Cardiac fibroblast (primary cell): ENCODE measurements at regions not wholly inside any gene's neighbourhood (a gene's known extent, or its start where the extent isn't known, plus 50 kb on each side); places are given as distances from the start of the nearest gene placed in this dataset.
A peak's percentile ranks its signal among the peaks of the same experiment; 100 is the strongest.

Source experiments
- DNase-seq, 2 donors: peaks; one replicate each; pipeline versions ENCODE4 v3.0.0 to v3.0.0-alpha.2; 2010; ENCODE audit warnings: low read depth in 2 of 2
- H3K4me3 ChIP-seq, 2 donors: replicated peaks in 1 of 2; 1 replicate in 1 of 2; 2 replicates in 1 of 2; pipeline ENCODE4 v1.5.1; 2011; ENCODE audit warnings: low read depth in 2 of 2, low read length in 2 of 2, mild to moderate bottlenecking in 2 of 2, moderate library complexity in 1 of 2
- TF ChIP-seq, protein P1 (sequence below): IDR thresholded peaks from one replicate; pipeline ENCODE4 v1.5.1; 2011; ENCODE audit warnings: low read depth, mild to moderate bottlenecking, low read length, inconsistent platforms

DNA sequence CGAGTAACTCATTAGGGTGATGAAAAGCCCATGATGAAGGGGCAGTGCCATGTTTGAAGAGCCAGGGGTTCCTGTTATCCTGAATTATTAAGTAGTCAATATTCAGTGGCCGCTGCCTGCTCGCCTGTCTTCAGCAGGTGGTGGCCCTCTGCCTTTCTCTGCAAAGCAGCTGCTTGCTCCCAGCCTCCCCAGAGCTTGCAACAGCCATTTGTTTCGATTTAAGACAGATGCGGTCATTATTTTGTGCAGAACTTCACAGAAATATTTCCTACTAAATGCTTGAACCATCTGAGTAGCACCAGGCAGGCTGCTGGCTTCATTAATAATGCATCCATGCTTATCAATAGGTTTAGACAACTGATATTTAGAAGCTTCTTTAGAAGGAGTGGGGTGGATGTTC is 104.3 kb upstream of the TTC29 start:
- H3K4me3 ChIP-seq = no peak overlapping the region
- TF ChIP-seq, protein P1, sequence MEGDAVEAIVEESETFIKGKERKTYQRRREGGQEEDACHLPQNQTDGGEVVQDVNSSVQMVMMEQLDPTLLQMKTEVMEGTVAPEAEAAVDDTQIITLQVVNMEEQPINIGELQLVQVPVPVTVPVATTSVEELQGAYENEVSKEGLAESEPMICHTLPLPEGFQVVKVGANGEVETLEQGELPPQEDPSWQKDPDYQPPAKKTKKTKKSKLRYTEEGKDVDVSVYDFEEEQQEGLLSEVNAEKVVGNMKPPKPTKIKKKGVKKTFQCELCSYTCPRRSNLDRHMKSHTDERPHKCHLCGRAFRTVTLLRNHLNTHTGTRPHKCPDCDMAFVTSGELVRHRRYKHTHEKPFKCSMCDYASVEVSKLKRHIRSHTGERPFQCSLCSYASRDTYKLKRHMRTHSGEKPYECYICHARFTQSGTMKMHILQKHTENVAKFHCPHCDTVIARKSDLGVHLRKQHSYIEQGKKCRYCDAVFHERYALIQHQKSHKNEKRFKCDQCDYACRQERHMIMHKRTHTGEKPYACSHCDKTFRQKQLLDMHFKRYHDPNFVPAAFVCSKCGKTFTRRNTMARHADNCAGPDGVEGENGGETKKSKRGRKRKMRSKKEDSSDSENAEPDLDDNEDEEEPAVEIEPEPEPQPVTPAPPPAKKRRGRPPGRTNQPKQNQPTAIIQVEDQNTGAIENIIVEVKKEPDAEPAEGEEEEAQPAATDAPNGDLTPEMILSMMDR = no peak

GRCh38 chr4:147050356-147050765 is 104.7 kb upstream of the TTC29 start:
- no peak overlapping the region for H3K4me3 ChIP-seq
- peak; percentile 73 to 83 for DNase-seq
- TF ChIP-seq, protein P1 = no peak

More for the DNA sequence above, 104.3 kb upstream of the TTC29 start:
- DNase-seq = no peak

- no peak overlapping the region for H3K4me3 ChIP-seq
- TF ChIP-seq, protein P1 = no peak
- no peak for DNase-seq
Measured at GRCh38 chr4:147052361-147052760, 106.7 kb upstream of the TTC29 start.

GRCh38 chr4:147054228-147054872 is 108.7 kb upstream of the TTC29 start:
- TF ChIP-seq, protein P1 = no peak
- peak; percentile 6 to 65 for DNase-seq
- no peak overlapping the region for H3K4me3 ChIP-seq

- peak; percentile 46 to 53 for DNase-seq
- peak overlapping the region in 1 of 2 donors; percentile 13 for H3K4me3 ChIP-seq
- TF ChIP-seq, protein P1 = peak; percentile 30
Measured at GRCh38 chr4:147056940-147057610, 111.4 kb upstream of the TTC29 start.

DNA sequence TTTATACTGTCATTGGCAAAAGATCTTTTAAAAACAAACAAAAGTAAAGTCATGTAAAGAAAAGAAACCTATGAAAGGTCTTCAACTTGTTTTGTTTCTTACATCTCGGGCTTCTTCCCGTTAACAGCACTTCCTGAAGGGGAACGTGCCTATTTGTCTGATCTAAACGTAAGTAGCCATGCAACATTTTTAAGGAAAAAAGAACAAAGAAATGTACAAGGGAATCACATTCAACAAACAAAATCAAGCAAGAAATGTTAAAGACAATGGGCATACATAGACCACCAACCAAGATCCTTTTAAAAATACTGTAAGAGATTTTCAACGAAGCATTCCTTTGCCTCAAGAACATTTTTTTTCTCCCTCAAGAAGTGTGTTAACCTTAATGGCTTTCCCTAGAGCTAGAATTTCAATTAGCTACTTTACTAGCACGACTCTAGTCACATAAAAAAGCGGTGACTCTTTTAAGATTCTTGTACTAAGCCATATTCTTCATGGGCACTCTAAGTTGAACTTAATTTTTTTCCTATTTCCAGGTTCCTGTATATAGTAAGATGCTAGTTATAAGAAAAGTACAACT is 112.0 kb upstream of the TTC29 start:
- peak; percentile 58 to 67 for DNase-seq
- peak overlapping the region in 1 of 2 donors; percentile 13 for H3K4me3 ChIP-seq
- TF ChIP-seq, protein P1 = no peak
